ENCODE measurements at regions not wholly inside any gene's neighbourhood (a gene's known extent, or its start where the extent isn't known, plus 50 kb on each side); places are given as distances from the start of the nearest gene placed in this dataset.

- TF ChIP-seq, protein P1, sequence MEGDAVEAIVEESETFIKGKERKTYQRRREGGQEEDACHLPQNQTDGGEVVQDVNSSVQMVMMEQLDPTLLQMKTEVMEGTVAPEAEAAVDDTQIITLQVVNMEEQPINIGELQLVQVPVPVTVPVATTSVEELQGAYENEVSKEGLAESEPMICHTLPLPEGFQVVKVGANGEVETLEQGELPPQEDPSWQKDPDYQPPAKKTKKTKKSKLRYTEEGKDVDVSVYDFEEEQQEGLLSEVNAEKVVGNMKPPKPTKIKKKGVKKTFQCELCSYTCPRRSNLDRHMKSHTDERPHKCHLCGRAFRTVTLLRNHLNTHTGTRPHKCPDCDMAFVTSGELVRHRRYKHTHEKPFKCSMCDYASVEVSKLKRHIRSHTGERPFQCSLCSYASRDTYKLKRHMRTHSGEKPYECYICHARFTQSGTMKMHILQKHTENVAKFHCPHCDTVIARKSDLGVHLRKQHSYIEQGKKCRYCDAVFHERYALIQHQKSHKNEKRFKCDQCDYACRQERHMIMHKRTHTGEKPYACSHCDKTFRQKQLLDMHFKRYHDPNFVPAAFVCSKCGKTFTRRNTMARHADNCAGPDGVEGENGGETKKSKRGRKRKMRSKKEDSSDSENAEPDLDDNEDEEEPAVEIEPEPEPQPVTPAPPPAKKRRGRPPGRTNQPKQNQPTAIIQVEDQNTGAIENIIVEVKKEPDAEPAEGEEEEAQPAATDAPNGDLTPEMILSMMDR (IDR thresholded peaks at IDR 0.05; ENCODE audit: low read length), result no peak
- TF ChIP-seq EZH2 (IDR thresholded peaks at IDR 0.05; ENCODE audit: borderline replicate concordance, low read length), result no peak
Observed at GRCh38 chrX:87005885-87006284, 511.7 kb upstream of the KLHL4 start.
